HepG2 (cell line): ENCODE measurements at regions not wholly inside any gene's neighbourhood (a gene's known extent, or its start where the extent isn't known, plus 50 kb on each side); places are given as distances from the start of the nearest gene placed in this dataset.

Experiments used
- ATAC-seq: fragments of 200-7000 bp; cut with Tn5 transposase; 3 replicates; pipeline ENCODE4 v1.9.1; 2020; ENCODE audit warnings: mild to moderate bottlenecking, moderate library complexity
- BruUV-seq: library from RNA; stranded (reverse); fragments of 400-500 nt; replicated peaks from 2 replicates; lab custom pipeline; 2021; lab: Mats Ljungman, UMichigan
- CTCF ChIA-PET: fragments of 300-600 bp; formaldehyde crosslinking; extraction: SDS; loops from one replicate; lab custom pipeline; 2021; ENCODE audit warnings: low total read pairs, inconsistent platforms, low intra/inter-chr PET ratio; lab: Yijun Ruan, JAX
- POLR2A ChIA-PET: fragments of 350-600 bp; sonication (Branson Sonifier 250); formaldehyde crosslinking; loops from one replicate; lab custom pipeline; 2020; ENCODE audit warnings: antibody characterized with exemption, inconsistent platforms; lab: Yijun Ruan, JAX
- DNase-seq: peaks from one replicate; pipeline ENCODE4 v3.0.0-alpha.2; 2015; ENCODE audit warnings: low spot score
- FAIRE-seq: peaks from 3 replicates; lab custom pipeline; 2011; peaks lifted over from hg19 to GRCh38; lab: Jason Lieb, UNC
- H2AFZ ChIP-seq: one replicate; pipeline ENCODE4 v1.6.1; 2011; ENCODE audit warnings: low read length, inconsistent platforms
- H3K27ac ChIP-seq: fragments of 300-600 bp; 3 replicates; pipeline ENCODE4 v1.8.0; 2011; ENCODE audit warnings: mixed run types, mild to moderate bottlenecking, mixed read lengths, low read length, inconsistent platforms; ENCODE audit not compliant: insufficient read depth; ENCODE audit errors: extremely low read length
- H3K27me3 ChIP-seq, 2 experiments: fragments of 200-600 bp in 1 of 2; 2 replicates in 1 of 2; 3 replicates in 1 of 2; pipeline versions ENCODE4 v1.6.0 to v1.8.0; 2011; ENCODE audit warnings: low read length in 2 of 2, mild to moderate bottlenecking in 2 of 2, moderate library complexity in 2 of 2, inconsistent platforms in 1 of 2; ENCODE audit not compliant: insufficient read depth in 2 of 2, control insufficient read depth in 1 of 2
- H3K36me3 ChIP-seq, 2 experiments: fragments of 200-600 bp in 1 of 2; replicated peaks in 1 of 2; 2 replicates in 1 of 2; 3 replicates in 1 of 2; pipeline versions ENCODE4 v1.5.1 to v1.8.0; 2011; ENCODE audit warnings: low read length in 2 of 2, inconsistent platforms in 1 of 2; ENCODE audit not compliant: insufficient read depth in 2 of 2, control insufficient read depth in 1 of 2
- H3K4me1 ChIP-seq: 2 replicates; pipeline ENCODE4 v1.5.1; 2012; ENCODE audit warnings: low read length, inconsistent platforms; ENCODE audit not compliant: insufficient read depth
- H3K4me2 ChIP-seq: 2 replicates; pipeline ENCODE4 v1.6.0; 2011; ENCODE audit warnings: low read depth, low read length, inconsistent platforms
- H3K4me3 ChIP-seq, 3 experiments: fragments of 200-600 bp in 1 of 3; sonication (generic), shearing (Covaris generic) in 1 of 3; replicated peaks in 1 of 3; 2 replicates each; pipeline ENCODE4 v1.5.1; 2011 to 2016; ENCODE audit warnings: low read length in 3 of 3, inconsistent platforms in 2 of 3, low read depth in 2 of 3, mild to moderate bottlenecking in 2 of 3, control low read depth in 1 of 3, mixed read lengths in 1 of 3; ENCODE audit not compliant: insufficient read depth in 1 of 3
- H3K79me2 ChIP-seq: one replicate; pipeline ENCODE4 v1.6.1; 2011; ENCODE audit warnings: low read length, inconsistent platforms; ENCODE audit not compliant: insufficient read depth
- H3K9ac ChIP-seq: 2 replicates; pipeline ENCODE4 v1.6.0; 2011; ENCODE audit warnings: mild to moderate bottlenecking, low read depth, low read length, inconsistent platforms; ENCODE audit not compliant: insufficient read depth
- H3K9me3 ChIP-seq: 2 replicates; pipeline ENCODE4 v1.5.1; 2012; ENCODE audit warnings: mild to moderate bottlenecking, low read length
- H4K20me1 ChIP-seq: 2 replicates; pipeline ENCODE4 v1.6.0; 2011; ENCODE audit warnings: inconsistent platforms, mild to moderate bottlenecking, low read length, moderate library complexity; ENCODE audit not compliant: insufficient read depth
- ESRRA ChIP-seq: sonication (generic); formaldehyde crosslinking; IDR thresholded peaks from 2 replicates; pipeline ENCODE4 v1.5.1; 2020; ENCODE audit warnings: mild to moderate bottlenecking, low read depth, missing genetic modification reagents
- GPN1 ChIP-seq: sonication (generic); formaldehyde crosslinking; IDR thresholded peaks from 2 replicates; pipeline ENCODE4 v1.5.1; 2020; ENCODE audit warnings: missing genetic modification reagents, borderline replicate concordance
- MAF1 ChIP-seq: sonication (generic); formaldehyde crosslinking; IDR thresholded peaks from 2 replicates; pipeline ENCODE4 v1.5.0; 2020; ENCODE audit warnings: missing genetic modification reagents, borderline replicate concordance
- PAX8 ChIP-seq: sonication (generic); formaldehyde crosslinking; IDR thresholded peaks from 2 replicates; pipeline ENCODE4 v1.8.0; 2022; ENCODE audit warnings: mild to moderate bottlenecking, missing genetic modification reagents, borderline replicate concordance
- RFX5 ChIP-seq: IDR thresholded peaks from 2 replicates; pipeline ENCODE4 v1.6.1; 2011; ENCODE audit warnings: low read depth, low read length, improper control_type of control experiment
- TOE1 ChIP-seq: sonication (generic); formaldehyde crosslinking; IDR thresholded peaks from 2 replicates; pipeline ENCODE4 v1.4.0; 2020; ENCODE audit warnings: mild to moderate bottlenecking, missing genetic modification reagents
- TRIM22 ChIP-seq: fragments of 450-650 bp; IDR thresholded peaks from 2 replicates; pipeline ENCODE4 v1.6.1; 2017
- ZNF280D ChIP-seq: sonication (generic); formaldehyde crosslinking; IDR thresholded peaks from 2 replicates; pipeline ENCODE4 v1.5.1; 2020; ENCODE audit warnings: mild to moderate bottlenecking, missing genetic modification reagents
- ZNF33A ChIP-seq: sonication (generic); formaldehyde crosslinking; IDR thresholded peaks from 2 replicates; pipeline ENCODE4 v1.5.1; 2020; ENCODE audit warnings: missing genetic modification reagents, mild to moderate bottlenecking, moderate library complexity, borderline replicate concordance
- ZNF354B ChIP-seq: sonication (generic); formaldehyde crosslinking; IDR thresholded peaks from 2 replicates; pipeline ENCODE4 v1.8.0; 2022; ENCODE audit warnings: mild to moderate bottlenecking, missing genetic modification reagents
- ZNF451 ChIP-seq: sonication (generic); formaldehyde crosslinking; IDR thresholded peaks from 2 replicates; pipeline ENCODE4 v1.5.0; 2020; ENCODE audit warnings: mild to moderate bottlenecking, missing genetic modification reagents
- ZNF510 ChIP-seq: sonication (generic); formaldehyde crosslinking; IDR thresholded peaks from 2 replicates; pipeline ENCODE4 v1.4.0; 2020; ENCODE audit warnings: low read depth, mild to moderate bottlenecking, missing genetic modification reagents
- ZNF615 ChIP-seq: sonication (generic); formaldehyde crosslinking; IDR thresholded peaks from 2 replicates; pipeline ENCODE4 v1.5.0; 2020; ENCODE audit warnings: mild to moderate bottlenecking, missing genetic modification reagents, borderline replicate concordance
- ZNF687 ChIP-seq: sonication (generic); formaldehyde crosslinking; IDR thresholded peaks from 2 replicates; pipeline ENCODE4 v1.5.1; 2020; ENCODE audit warnings: mild to moderate bottlenecking, missing genetic modification reagents, moderate library complexity
- ZNF7 ChIP-seq: IDR thresholded peaks from 2 replicates; pipeline ENCODE4 v1.6.1; 2016; ENCODE audit warnings: missing biosample characterization, missing genetic modification reagents
- WGBS: methylation state at CpG from one replicate; pipeline ENCODE4 v1.1.6; 2017; ENCODE audit warnings: low lambda C conversion rate; 5-methylcytosine and 5-hydroxymethylcytosine counted together
- in situ Hi-C: cut with HindIII; loops from 2 replicates; pipeline ENCODE4 v1.10.0; 2017; ENCODE audit warnings: low pct_unique_long_range_greater_than_20kb; ENCODE audit not compliant: extremely low pct_ligation_motif_present
- intact Hi-C: fragments of 100-400 bp; cut with micrococcal nuclease; formaldehyde crosslinking; loops from one replicate; pipeline ENCODE4 v1.10.0; 2022; ENCODE audit not compliant: unreplicated experiment

- no peak for DNase-seq
- H2AFZ ChIP-seq = no peak overlapping the region
- FAIRE-seq = no peak
- no peak overlapping the region for H3K9ac ChIP-seq
- 0 out of 2 replicates have a peak, but pooled peaks cover under 1% of the 10 kb centered on the region for H3K4me1 ChIP-seq
- H3K4me2 ChIP-seq = no peak overlapping the region
- H4K20me1 ChIP-seq = no peaks in the 10 kb centered on the region
- no peak for ATAC-seq
- WGBS = 72% methylated on average over 13 of the region's 13 CpGs
- H3K36me3 ChIP-seq = no peaks in the 10 kb centered on the region
- in situ Hi-C loops = no loop called here
- H3K4me3 ChIP-seq = no peak overlapping the region
- CTCF ChIA-PET = no interaction called here
- BruUV-seq = no TSS peak
- intact Hi-C loops = no loop called here
- POLR2A ChIA-PET = no interaction called here
- no peaks in the 10 kb centered on the region for H3K9me3 ChIP-seq
- H3K79me2 ChIP-seq = no peaks in the 10 kb centered on the region
- H3K27ac ChIP-seq = no peak overlapping the region
- H3K27me3 ChIP-seq = 0 out of 5 replicates have a peak, but pooled peaks cover 0 to 6% of the 10 kb centered on the region in 2 experiments
- TF ChIP-seq MAF1 (CRISPR knock-in tag) (no peak), ZNF687 (CRISPR knock-in tag) (no peak), ZNF510 (CRISPR knock-in tag) (no peak), TOE1 (CRISPR knock-in tag) (no peak), ZNF451 (CRISPR knock-in tag) (no peak), ZNF7 (CRISPR knock-in tag) (no peak), ZNF280D (CRISPR knock-in tag) (no peak), ESRRA (CRISPR knock-in tag) (no peak), PAX8 (no peak), ZNF615 (no peak), ZNF33A (CRISPR knock-in tag) (no peak), ZNF354B (CRISPR knock-in tag) (no peak), GPN1 (CRISPR knock-in tag) (no peak), TRIM22 (no peak), RFX5 (no peak)
These were observed 103.4 kb upstream of the MYCN start for GRCh38 chr2:15836689-15837610.
